ENCODE measurements at regions not wholly inside any gene's neighbourhood (a gene's known extent, or its start where the extent isn't known, plus 50 kb on each side); places are given as distances from the start of the nearest gene placed in this dataset.

DNA sequence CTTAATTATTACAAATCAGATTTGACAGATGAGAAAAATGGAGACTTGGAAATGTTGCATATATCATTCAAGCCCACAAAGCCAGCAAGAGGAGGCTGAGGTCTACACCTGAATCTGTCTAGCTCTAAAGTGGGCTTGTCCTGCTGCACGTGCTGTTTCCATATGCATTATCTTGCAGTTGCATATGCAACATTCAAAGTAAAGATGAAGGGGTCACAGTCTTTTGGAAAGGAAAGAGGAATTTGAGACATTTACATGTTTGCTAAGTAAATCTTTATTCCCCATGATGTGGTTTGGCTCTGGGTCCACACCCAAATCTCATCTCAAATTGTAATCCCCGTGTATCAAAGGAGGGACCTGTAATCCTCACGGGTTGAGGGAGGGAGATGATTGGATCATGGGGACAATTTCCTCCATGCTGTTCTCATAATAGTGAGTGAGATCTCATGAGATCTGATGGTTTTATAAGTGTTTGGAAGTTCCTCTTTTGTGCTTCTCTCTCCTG, 98.3 kb downstream of the BACH1 start:
- no peak overlapping the region for H3K27ac ChIP-seq (ENCODE audit: low read depth in 2 of 2, low read length in 2 of 2)

DNA sequence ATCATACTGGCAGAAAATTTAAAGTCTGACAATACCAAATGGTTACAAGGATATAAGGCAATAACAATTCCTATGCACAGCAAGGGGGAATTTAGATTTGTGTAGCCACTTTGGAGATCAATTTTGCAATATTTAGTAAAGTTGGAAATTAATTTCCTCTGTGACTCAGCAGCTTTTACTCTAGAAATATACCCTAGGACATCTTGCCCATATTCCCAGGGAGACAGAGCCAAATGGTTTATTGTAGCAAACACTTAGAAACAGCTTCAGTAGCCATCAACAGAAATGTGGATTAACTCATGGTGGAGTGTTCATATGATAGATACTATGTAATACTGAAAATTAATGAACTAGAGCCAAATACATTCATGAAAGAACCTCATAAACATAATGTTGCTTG, 104.6 kb downstream of the BACH1 start:
- Histone ChIP-seq H3K9ac (ENCODE audit: low read length in 3 of 3) (no peak overlapping the region), H3K27ac (ENCODE audit: low read depth in 2 of 2, low read length in 2 of 2) (no peak overlapping the region), H3K27me3 (ENCODE audit: control insufficient read depth, insufficient read depth, low read length) (no peaks in the 10 kb centered on the region), H3K36me3 (ENCODE audit: control insufficient read depth in 2 of 3, insufficient read depth in 3 of 3, low read length in 3 of 3) (no peaks in the 10 kb centered on the region), H3K9me3 (ENCODE audit: control insufficient read depth in 2 of 3, insufficient read depth in 1 of 3, low read length in 3 of 3) (peaks cover 0 to 5% (median 0%) of the 10 kb centered on the region in 3 donors), H3K4me1 (ENCODE audit: control insufficient read depth in 2 of 3, insufficient read depth in 2 of 3, low read depth in 1 of 3, low read length in 3 of 3) (no peaks in the 10 kb centered on the region), H3K4me3 (ENCODE audit: low read length in 3 of 3) (no peak overlapping the region)
- FAIRE-seq, result no peak
- intact Hi-C loops (cut with DNase I), result no loop called here
- no peak for DNase-seq
- TF ChIP-seq, protein P1, sequence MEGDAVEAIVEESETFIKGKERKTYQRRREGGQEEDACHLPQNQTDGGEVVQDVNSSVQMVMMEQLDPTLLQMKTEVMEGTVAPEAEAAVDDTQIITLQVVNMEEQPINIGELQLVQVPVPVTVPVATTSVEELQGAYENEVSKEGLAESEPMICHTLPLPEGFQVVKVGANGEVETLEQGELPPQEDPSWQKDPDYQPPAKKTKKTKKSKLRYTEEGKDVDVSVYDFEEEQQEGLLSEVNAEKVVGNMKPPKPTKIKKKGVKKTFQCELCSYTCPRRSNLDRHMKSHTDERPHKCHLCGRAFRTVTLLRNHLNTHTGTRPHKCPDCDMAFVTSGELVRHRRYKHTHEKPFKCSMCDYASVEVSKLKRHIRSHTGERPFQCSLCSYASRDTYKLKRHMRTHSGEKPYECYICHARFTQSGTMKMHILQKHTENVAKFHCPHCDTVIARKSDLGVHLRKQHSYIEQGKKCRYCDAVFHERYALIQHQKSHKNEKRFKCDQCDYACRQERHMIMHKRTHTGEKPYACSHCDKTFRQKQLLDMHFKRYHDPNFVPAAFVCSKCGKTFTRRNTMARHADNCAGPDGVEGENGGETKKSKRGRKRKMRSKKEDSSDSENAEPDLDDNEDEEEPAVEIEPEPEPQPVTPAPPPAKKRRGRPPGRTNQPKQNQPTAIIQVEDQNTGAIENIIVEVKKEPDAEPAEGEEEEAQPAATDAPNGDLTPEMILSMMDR (IDR thresholded peaks at IDR 0.05; ENCODE audit: borderline replicate concordance, extremely low read depth, insufficient read depth), result no peak

More for the DNA sequence above, 98.3 kb downstream of the BACH1 start:
- FAIRE-seq (no peak), DNase-seq (no peak)
- intact Hi-C loops (cut with DNase I), result no loop called here
- H3K4me1 ChIP-seq (ENCODE audit: control insufficient read depth in 2 of 3, insufficient read depth in 2 of 3, low read depth in 1 of 3, low read length in 3 of 3), result peaks cover 0 to 4% (median 0%) of the 10 kb centered on the region in 3 donors
- H3K36me3 ChIP-seq (ENCODE audit: control insufficient read depth in 2 of 3, insufficient read depth in 3 of 3, low read length in 3 of 3), result no peaks in the 10 kb centered on the region
- H3K9me3 ChIP-seq (ENCODE audit: control insufficient read depth in 2 of 3, insufficient read depth in 1 of 3, low read length in 3 of 3), result peaks cover 0 to 5% (median 0%) of the 10 kb centered on the region in 3 donors
- no peak overlapping the region for H3K4me3 ChIP-seq (ENCODE audit: low read length in 3 of 3)
- TF ChIP-seq, protein P1 (IDR thresholded peaks at IDR 0.05; ENCODE audit: borderline replicate concordance, extremely low read depth, insufficient read depth), result no peak
- H3K9ac ChIP-seq (ENCODE audit: low read length in 3 of 3), result no peak overlapping the region
- no peaks in the 10 kb centered on the region for H3K27me3 ChIP-seq (ENCODE audit: control insufficient read depth, insufficient read depth, low read length)

DNA sequence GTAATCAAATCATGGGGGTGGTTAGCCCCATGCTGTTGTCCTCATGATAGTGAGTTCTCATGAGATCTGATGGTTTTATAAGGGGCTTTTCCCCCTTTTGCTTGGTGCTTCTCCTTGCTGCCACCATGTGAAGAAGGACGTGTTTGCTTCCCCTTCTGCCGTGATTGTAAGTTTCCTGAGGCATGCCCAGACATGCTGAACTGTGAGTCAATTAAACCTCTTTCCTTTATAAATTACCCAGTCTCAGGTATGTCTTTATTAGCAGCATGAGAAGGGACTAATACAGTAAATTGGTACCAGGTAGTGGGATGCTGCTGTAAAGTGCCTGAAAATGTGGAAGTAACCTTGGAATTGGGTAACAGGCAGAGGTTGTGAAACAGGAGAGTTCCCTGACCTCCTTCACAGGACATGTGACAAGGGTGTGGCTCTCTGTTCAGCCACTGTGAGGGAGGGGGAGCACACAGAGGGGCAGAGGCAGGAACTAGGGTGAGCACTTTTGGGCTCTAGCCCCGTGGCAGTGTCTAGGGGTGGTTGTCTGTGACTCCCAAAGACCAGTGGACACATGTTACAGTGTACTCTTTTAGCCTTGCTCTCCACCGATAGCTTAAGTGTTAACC, 105.3 kb downstream of the BACH1 start:
- FAIRE-seq (no peak), DNase-seq (no peak)
- Histone ChIP-seq H3K9me3 (ENCODE audit: control insufficient read depth in 2 of 3, insufficient read depth in 1 of 3, low read length in 3 of 3) (peaks cover 0 to 5% (median 0%) of the 10 kb centered on the region in 3 donors), H3K9ac (ENCODE audit: low read length in 3 of 3) (no peak overlapping the region), H3K27ac (ENCODE audit: low read depth in 2 of 2, low read length in 2 of 2) (no peak overlapping the region), H3K27me3 (ENCODE audit: control insufficient read depth, insufficient read depth, low read length) (no peaks in the 10 kb centered on the region), H3K4me3 (ENCODE audit: low read length in 3 of 3) (no peak overlapping the region), H3K4me1 (ENCODE audit: control insufficient read depth in 2 of 3, insufficient read depth in 2 of 3, low read depth in 1 of 3, low read length in 3 of 3) (no peaks in the 10 kb centered on the region), H3K36me3 (ENCODE audit: control insufficient read depth in 2 of 3, insufficient read depth in 3 of 3, low read length in 3 of 3) (no peaks in the 10 kb centered on the region)
- TF ChIP-seq, protein P1 (IDR thresholded peaks at IDR 0.05; ENCODE audit: borderline replicate concordance, extremely low read depth, insufficient read depth), result no peak
- intact Hi-C loops (cut with DNase I), result no loop called here
